HL-60 (cell line): ENCODE measurements at regions not wholly inside any gene's neighbourhood (a gene's known extent, or its start where the extent isn't known, plus 50 kb on each side); places are given as distances from the start of the nearest gene placed in this dataset.

ENCODE experiments used
- DNase-seq, 2 experiments: peaks; one replicate each; pipeline ENCODE4 v3.0.0-alpha.2; 2010 to 2020; ENCODE audit warnings: low read depth in 1 of 2, low spot score in 1 of 2
- H3K27ac ChIP-seq: fragments of 250-450 bp; sonication (Bioruptor Pico); replicated peaks from 2 replicates; pipeline ENCODE4 v1.5.1; 2020; ENCODE audit warnings: mild to moderate bottlenecking, moderate library complexity
- H3K27me3 ChIP-seq: fragments of 250-450 bp; sonication (Bioruptor Pico); 2 replicates; pipeline ENCODE4 v1.5.1; 2021; ENCODE audit warnings: mild to moderate bottlenecking, moderate library complexity; ENCODE audit not compliant: insufficient read depth, poor library complexity, severe bottlenecking
- H3K4me3 ChIP-seq: replicated peaks from 2 replicates; pipeline ENCODE4 v1.5.1; 2011; ENCODE audit warnings: mild to moderate bottlenecking, control low read depth, low read length; ENCODE audit not compliant: insufficient read depth
- GABPA ChIP-seq: IDR thresholded peaks from 2 replicates; pipeline ENCODE4 v1.6.1; 2012; ENCODE audit warnings: low read depth
- POLR2AphosphoS5 ChIP-seq: IDR thresholded peaks from 2 replicates; pipeline ENCODE4 v1.6.1; 2012; ENCODE audit warnings: low read depth
- SPI1 ChIP-seq: IDR thresholded peaks from 2 replicates; pipeline ENCODE4 v1.6.1; 2012; ENCODE audit warnings: low read depth, mild to moderate bottlenecking, borderline replicate concordance
- TF ChIP-seq, protein P1 (sequence below): IDR thresholded peaks from one replicate; pipeline ENCODE4 v1.5.1; 2011; ENCODE audit warnings: low read length, control low read depth, inconsistent platforms; ENCODE audit not compliant: insufficient read depth
- TF ChIP-seq, protein P2 (sequence below): IDR thresholded peaks from 2 replicates; pipeline ENCODE4 v1.6.1; 2012; ENCODE audit warnings: low read depth; ENCODE audit not compliant: insufficient replicate concordance

DNA sequence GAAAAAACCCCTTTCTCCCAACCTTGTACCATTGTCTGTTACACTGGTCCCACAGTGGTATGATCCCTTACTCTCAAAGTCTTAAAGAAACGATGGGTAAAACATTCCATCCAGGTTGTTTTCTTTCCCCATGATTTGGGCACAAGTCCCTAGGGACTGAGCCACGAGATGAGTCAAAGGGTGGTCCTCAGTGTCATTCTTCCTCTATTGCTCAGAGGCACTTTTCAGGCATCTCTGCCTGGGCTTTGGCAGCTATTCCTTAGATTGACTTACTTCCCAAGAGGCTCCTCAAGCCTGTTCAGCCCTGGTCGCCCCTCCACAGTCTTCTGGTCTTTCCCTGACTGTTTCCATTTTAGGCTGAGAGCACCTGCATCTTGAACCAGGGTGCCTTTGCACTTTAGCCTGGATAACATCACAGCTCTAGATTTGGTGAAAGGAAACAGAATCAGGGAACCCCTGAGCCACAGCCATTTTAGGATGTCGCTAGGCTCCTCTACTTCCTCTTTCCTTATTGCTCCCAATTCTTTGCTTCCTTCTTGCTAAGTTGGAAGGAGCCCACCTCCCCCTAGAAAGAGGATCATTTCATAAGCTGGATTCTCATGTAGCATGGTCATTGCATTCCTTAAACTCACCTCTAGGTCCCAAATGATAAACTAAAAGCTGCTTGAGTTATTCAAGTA, 131.0 kb upstream of the TPRG1 start:
- no peaks in the 10 kb centered on the region for H3K27me3 ChIP-seq
- peak overlapping the region; percentile 60 for H3K27ac ChIP-seq
- peak in 1 of 2 experiments; percentile 25 for DNase-seq
- TF ChIP-seq GABPA (no peak), SPI1 (peak; percentile 51; the same call in 1 of the 2 replicates)
- H3K4me3 ChIP-seq: no peak overlapping the region

- Histone ChIP-seq H3K27ac (peak overlapping the region; percentile 60; the same call in 1 of the 2 replicates), H3K27me3 (no peaks in the 10 kb centered on the region), H3K4me3 (no peak overlapping the region)
- TF ChIP-seq SPI1 (no peak), POLR2AphosphoS5 (no peak), GABPA (no peak)
- TF ChIP-seq, protein P1, sequence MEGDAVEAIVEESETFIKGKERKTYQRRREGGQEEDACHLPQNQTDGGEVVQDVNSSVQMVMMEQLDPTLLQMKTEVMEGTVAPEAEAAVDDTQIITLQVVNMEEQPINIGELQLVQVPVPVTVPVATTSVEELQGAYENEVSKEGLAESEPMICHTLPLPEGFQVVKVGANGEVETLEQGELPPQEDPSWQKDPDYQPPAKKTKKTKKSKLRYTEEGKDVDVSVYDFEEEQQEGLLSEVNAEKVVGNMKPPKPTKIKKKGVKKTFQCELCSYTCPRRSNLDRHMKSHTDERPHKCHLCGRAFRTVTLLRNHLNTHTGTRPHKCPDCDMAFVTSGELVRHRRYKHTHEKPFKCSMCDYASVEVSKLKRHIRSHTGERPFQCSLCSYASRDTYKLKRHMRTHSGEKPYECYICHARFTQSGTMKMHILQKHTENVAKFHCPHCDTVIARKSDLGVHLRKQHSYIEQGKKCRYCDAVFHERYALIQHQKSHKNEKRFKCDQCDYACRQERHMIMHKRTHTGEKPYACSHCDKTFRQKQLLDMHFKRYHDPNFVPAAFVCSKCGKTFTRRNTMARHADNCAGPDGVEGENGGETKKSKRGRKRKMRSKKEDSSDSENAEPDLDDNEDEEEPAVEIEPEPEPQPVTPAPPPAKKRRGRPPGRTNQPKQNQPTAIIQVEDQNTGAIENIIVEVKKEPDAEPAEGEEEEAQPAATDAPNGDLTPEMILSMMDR: no peak
- TF ChIP-seq, protein P2, sequence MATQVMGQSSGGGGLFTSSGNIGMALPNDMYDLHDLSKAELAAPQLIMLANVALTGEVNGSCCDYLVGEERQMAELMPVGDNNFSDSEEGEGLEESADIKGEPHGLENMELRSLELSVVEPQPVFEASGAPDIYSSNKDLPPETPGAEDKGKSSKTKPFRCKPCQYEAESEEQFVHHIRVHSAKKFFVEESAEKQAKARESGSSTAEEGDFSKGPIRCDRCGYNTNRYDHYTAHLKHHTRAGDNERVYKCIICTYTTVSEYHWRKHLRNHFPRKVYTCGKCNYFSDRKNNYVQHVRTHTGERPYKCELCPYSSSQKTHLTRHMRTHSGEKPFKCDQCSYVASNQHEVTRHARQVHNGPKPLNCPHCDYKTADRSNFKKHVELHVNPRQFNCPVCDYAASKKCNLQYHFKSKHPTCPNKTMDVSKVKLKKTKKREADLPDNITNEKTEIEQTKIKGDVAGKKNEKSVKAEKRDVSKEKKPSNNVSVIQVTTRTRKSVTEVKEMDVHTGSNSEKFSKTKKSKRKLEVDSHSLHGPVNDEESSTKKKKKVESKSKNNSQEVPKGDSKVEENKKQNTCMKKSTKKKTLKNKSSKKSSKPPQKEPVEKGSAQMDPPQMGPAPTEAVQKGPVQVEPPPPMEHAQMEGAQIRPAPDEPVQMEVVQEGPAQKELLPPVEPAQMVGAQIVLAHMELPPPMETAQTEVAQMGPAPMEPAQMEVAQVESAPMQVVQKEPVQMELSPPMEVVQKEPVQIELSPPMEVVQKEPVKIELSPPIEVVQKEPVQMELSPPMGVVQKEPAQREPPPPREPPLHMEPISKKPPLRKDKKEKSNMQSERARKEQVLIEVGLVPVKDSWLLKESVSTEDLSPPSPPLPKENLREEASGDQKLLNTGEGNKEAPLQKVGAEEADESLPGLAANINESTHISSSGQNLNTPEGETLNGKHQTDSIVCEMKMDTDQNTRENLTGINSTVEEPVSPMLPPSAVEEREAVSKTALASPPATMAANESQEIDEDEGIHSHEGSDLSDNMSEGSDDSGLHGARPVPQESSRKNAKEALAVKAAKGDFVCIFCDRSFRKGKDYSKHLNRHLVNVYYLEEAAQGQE: no peak
- DNase-seq: peak in 1 of 2 experiments; percentile 54
Measured at GRCh38 chr3:189041482-189042090, 130.2 kb upstream of the TPRG1 start.

DNA sequence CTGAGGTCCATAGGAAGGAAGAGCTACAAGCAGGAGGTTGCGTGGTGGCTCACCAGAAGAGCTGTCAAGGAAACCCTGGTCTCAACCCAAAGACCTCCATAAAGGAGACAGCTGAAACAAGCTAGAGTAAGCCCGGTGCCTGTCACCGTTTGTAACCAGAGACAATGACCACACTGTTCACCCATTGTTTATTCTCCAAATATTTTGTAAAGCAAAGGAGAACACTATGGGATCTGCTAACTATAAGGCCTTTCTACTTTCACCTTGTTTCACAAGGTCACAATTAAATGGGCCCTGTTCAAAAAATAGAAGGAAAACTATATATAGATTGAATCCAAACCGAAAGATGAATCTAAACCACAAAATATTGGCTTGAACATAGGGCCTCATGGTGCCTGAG, 128.9 kb upstream of the TPRG1 start:
- Histone ChIP-seq H3K27ac (no peak overlapping the region), H3K4me3 (no peak overlapping the region), H3K27me3 (no peaks in the 10 kb centered on the region)
- TF ChIP-seq SPI1 (no peak), POLR2AphosphoS5 (no peak), GABPA (no peak)
- TF ChIP-seq, protein P1: no peak
- TF ChIP-seq, protein P2: no peak
- no peak for DNase-seq

DNA sequence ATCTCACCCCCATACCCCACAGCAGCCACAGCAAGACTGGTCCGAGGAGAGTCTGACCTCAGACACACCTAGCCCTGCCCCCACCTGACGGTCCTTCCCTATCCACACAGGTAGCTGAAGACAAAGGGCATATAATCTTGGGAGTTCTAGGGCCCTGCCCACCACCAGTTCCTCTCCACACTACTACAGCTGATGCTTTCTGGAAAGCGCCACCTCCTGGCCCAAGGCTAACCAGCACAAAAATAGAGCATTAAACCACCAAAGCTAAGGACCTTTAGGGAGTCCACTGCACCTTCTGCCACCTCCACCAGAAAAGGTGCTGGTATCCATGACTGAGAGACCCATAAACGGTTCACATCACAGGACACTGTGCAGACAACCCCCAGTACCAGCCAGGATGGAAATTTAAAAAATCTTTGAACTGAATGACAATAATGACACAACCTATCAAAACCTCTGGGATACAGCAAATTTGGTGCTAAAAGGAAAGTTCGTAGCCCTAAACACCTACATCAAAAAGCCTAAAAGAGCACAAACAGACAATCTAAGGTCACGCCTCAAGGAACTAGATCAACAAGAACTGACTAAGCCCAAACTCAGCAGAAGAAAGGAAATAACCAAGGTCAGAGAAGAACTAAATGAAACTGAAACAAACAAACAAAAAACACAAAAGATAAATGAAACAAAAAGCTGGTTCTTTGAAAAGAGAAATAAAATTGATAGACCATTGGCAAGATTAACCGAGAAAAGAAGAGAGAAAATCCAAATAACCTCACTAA, 122.1 kb upstream of the TPRG1 start:
- no peak overlapping the region for H3K4me3 ChIP-seq
- TF ChIP-seq, protein P1: no peak
- no peak for TF ChIP-seq SPI1
- TF ChIP-seq GABPA: no peak
- TF ChIP-seq, protein P2: no peak
- TF ChIP-seq POLR2AphosphoS5: no peak
- no peak overlapping the region for H3K27ac ChIP-seq
- no peaks in the 10 kb centered on the region for H3K27me3 ChIP-seq
- no peak for DNase-seq
